ENCODE measurements at regions not wholly inside any gene's neighbourhood (a gene's known extent, or its start where the extent isn't known, plus 50 kb on each side); places are given as distances from the start of the nearest gene placed in this dataset.
"Not testable (repeated sequence)": the region's sequence is repeated elsewhere in the genome, so short reads cannot be mapped to it uniquely, and the experiment has no call there.

DNA sequence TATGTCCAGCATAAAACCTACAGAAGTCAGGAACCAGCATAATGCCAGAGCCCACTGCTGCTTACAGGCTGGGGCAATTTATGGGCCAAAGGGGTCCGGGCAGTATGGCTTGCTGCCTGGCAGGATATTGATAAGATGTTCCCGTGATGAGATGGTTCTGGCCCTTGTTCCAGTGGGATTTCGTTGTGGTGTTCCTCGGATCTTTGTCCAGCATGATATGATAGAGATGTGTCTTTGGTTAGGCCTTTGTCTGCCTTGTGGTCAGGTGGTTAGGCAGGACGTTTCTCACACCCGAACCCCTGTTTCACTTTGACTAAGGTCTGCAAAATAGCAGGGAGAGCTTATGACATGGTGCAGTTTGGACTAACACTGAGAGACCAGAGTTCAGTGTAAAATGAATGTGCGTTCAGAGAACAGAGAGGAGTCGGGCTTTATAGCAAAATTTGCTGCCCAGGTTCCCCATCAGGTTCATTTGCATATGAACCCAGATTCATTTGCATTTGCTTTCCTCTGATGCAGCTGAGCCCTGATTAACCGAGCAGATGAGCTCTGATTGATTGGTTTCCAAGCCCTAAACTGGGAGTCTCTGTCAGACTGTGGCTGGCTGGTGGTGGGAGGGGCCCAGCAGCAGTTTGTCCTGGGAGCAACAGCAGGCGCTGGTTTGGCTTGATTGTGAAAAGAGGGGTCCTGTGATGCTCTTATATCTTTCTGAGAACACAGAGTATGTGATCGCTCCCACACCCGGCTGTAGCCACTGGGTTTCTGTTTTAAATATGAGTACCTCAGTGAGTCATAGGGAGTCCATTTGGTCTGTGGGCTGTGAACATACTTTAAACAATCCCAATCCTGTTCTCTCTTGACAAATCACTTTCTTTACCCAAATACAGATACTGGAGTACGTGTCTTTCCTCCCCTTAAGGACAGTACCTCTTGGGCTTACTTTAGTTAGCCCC is 156.3 kb upstream of the PZP start:
- peak; percentile 95 for DNase-seq

DNA sequence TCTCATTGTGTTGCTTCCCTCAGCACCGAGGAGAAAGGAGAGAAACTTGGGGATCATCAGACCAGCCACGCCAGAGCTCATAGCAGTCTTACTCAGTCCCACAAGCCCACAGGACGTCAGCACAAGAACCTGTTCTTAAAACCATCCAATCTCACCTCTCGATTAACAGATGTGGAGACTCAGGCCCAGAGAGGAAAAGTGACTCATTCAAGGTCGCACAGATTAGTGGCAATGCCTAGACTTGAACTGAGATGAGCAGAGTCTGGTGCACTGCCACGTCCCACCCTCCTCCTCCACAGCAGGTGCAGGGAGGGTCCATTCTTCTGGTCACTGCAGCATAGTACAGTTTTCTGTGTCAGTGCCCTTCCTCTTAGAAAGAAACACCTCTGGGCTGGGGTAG is 154.9 kb upstream of the PZP start:
- peak; percentile 89 for DNase-seq

DNA sequence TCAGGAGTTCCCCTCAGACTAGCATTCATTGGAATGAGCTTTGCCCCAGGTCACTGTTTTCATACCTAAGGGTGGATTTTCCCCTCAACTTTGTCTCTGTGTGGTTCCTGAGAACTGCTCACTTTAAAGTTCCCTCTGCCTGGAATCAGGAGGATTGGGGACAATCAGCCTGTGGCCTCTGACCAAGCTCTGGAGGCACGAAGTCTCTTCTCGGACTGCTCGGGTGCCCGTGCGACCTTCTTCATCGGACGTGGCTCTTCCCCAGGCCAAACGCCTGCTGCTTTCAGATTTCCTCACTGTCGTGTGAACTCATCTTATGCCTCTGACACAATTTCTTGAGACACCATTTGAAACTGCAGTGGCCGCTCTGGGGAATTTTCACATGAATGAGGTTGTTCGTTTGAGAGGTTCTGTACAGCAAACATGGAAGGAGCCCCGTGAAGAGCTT is 153.7 kb upstream of the PZP start:
- DNase-seq, result peak; percentile 47

DNA sequence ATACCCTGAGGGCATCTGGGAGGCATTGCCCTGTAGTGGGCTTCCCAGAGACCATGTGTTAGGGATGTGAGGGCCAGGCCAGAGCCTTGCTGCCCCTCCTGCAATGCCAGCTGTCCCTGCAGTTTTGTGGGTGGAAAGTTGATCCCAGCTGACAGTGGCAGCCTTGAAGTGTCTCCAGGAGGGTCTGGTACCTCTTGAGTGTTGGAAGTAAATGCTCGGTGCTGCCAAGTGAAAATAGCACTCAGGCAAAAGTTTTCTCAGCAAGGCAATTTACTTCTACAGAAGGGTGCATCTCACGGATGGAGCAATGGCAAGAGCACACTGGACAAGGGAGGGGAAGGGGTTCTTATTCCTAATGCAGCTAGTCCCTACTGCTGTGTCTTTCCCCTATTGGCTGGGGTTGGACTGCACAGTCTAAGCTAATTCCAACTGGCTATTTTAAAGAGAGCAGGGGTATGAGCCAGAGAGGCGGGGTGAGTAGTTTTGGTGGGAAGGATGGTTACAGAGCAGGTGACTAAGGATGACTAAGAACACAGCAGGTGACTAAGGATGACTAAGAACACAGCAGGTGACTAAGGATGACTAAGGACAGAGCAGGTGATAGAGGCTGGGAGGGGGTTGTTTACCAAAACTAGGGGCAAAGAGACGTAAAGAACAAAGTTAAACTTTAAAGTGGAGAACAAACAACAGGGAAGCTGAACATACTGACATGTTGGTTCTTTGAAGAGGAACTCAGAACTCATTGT is 146.0 kb upstream of the PZP start:
- peak; percentile 51 for DNase-seq

DNA sequence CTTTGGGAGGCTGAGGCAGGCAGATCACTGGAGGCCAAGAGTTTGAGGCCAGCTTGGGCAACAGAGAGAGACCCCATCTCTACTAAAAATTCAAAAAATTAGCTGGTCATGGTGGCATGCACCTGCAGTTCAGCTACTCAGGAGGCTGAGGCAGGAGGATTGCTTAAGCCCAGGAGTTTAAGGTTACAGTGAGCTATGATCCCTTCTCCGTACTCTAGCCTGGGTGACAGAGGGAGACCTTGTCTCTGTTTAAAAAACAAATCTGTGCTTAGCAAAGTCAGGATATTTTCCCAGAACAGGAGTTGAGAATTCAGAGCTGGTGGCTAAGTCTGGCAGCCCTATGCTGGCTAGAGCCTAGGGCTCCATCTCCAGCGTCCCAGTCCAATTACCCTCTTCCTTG is 142.9 kb upstream of the PZP start:
- DNase-seq, result no peak

DNA sequence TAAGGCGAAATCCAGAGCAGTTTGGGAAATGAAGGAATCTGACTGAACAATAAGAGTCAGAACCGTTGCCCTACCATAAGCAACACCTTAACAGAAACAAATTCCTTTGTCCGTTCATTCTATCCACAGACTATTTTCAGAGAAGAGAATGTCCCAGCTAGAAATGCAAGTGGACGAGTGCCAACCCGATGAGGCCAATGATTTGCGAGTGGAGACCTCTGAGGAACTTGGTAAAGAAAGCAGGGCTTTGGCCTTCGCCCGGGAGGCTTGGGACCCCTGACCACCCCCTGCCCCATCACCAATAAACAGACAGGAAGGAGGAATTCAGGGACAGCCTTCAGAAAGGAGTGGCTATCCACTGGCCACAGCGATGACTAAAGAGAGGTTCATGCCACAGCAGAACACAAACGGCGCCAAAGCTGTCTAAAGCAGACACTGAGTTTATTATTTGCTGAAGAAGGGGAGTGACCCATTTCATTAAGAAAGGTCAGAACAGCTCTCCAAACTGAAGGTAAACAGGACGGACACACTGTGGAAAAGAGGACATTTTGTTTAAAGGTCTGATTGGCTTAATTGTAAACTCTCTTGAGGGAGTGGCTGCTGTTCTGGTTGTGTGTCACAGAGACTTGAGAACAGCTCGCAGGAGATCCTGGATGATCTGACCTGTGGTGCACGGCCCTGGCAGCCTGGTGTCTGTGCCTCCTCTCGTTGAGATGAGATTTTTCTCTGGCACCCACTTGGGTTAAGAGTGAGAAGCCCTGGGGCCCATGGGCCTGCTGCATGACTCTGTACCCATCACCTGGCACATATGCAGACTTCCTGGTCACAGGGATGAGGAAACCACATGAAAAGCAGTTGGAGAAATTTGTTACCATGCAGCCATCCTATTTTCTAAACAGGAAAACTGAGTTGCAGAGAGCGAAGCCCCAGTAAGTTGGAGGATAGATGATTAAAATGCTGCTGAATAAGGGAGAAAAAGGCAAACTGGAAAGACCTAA is 142.0 kb upstream of the PZP start:
- no peak for DNase-seq

DNA sequence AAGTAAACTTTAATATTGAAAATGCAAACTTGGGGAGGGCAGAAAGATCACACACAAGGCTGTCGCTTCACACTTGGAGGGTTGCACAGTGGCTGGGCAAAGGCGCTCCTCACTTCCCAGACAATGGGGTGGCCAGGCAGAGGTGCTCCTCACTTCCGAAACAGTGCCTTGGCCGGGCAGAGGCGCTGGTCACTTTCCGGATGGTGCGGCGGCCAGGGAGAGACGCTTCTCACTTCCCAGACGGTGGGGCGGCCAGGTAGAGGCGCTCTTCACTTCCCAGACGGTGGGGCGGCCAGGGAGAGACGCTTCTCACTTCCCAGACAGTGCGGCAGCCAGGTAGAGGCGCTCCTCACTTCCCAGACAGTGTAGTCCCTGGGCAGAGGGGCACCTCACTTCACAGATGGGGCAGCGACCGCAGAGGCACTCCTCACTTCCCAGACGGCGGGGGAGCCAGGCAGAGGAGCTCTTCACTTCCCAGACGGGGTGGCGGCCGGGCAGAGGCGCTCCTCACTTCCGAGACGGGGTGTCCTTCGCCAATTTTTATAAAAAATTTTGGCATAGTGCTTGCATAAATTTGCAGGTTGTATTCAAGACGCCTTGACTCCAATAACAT is 140.8 kb upstream of the PZP start:
- no peak for DNase-seq

DNA sequence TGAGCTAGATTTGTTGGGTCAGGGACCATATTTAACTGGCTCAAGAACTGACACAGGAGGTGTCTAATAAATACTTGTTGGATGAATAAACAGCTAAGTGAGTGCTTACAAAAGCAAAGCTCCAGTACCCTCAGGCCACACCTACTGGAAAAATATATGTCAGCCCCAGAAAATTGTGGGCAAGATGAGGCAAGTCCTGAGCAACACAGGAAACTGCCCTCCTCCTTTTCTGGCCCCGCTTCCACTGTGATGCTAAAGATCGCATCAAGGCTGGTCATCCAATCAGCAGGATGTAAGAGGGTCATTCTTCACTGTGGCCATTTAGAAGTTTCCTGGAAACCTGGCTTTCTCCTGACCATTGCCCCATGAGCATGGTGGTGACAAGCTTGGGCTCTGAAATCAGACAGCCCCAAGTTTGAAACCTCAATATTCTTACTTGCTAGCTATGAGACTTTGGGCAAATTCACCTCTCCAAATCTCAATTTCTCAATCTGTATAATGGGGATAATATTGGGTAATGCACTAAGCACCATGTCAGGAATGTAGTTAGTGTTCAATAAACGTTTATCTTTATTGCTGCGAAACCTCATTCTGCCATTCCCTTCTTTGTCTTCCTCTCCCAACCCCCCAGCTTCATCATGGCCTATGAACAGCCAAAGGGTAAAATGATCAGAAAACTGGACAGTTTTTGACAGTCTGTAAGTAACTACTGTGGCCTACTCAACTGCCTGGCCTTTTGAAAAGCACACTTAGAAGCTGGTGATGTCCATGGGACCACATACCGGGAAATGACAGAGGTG is 139.3 kb upstream of the PZP start:
- peak; percentile 19 for DNase-seq

DNA sequence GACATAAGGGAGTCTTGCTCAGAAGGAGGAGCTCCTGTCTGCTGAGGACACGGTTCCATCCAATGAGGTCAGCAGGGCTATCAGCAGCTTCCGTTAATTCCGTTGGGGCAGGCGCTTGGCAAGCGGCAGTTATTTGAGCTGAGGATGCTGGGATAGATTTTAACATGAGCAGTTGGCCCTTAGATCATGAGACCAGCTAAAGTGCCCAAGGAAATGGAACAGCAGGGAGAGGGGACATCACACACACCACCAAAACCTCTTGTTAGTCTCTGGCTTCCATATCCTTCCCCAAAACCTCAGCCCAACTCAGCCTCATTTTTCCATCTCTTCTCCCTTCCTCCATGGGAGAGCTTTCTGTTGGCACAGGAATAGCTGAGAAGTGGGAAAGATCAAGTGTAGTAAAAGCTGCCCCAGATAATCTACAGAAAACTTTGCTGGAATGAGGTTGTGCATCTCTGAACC is 138.7 kb upstream of the PZP start:
- no peak for DNase-seq

DNA sequence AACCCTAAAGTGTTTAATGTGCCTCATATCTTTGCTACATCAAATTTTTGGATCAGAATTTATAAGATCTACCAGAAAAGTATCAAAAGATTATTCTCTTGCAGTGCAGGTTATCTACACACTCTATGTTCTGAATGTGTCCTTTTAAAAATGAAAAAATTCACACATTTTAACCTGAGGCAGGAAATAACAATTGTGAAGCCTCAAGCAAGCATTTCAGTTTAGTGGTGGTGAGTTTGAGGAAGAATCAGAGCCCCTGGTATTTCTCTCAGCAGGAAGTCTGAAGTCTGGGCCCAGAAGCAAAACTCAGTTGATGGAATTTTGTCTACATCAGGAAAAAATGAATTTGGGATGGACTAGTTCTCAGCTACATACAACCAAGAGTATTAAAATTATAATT is 137.0 kb upstream of the PZP start:
- DNase-seq, result no peak

DNA sequence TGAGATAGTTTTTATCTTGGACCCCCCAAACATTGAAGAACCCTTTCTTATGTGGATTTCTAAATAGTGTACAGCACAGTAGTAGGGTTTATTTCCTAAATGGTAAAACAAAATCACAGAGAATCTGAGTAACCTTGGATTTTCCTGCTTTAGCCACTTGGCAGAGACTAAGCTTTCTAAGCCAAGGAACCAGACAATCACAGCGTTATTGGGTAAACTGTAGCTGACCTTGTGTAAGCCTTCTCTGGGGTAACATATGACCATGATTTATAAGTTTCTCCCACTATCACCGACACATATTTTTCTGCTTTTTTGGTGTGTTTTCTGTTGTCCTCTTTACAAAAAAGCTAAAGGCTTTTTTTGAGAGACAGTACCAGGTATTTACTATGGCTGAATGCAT is 136.3 kb upstream of the PZP start:
- DNase-seq, result no peak

DNA sequence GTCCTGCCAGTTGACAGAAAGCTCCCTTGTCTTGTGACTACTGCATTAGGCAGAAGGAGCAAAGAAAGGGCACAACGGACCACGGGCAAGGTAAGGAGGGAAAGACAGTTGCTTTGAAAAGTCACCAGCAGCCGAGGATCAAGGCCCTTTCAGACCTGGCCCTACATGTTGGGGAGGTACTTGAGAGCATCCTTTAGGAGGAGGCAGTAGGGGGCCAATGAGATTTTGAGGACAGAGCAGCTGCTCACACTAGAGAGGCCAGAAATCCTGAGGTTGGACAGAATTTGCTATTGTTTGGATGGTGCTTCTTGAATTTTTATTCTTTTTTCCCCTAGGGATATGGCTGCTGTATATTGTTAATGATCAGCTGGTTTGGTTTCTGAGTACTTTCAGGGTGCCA is 135.5 kb upstream of the PZP start:
- no peak for DNase-seq

DNA sequence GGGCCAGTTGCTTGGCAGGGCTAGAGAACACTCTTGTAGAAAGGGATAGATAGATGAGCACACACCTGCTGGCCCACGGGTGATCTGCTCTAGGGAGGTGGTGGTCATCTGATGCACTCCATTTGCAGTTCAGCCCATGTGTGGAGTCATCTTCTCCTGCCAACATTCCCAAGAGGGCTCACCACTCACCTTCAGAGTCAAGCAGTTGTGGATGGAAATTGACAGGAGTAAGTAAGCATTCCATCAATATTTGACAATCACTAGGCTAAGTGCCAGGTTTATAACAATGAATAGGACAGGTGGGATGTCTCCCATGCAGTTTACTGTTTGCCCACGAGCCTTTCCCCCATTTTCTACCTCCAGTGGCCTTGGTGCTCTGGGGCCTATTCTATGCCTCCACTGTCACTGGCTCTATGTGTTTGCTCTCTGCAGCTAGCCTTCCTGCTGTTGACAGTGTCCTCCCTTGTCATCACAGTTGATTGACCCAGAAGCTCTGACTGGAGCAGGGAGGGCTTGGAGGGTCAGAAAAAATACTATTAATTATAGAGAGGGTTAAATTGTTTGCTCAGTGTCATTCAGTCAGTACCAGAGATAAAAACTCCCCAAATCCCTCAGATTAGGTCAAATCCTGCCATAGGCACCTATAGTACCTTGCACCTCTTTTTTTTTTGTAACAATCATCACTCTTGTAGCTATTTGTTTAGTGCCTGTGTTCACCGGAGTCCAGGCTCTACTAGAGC is 134.6 kb upstream of the PZP start:
- DNase-seq, result no peak

DNA sequence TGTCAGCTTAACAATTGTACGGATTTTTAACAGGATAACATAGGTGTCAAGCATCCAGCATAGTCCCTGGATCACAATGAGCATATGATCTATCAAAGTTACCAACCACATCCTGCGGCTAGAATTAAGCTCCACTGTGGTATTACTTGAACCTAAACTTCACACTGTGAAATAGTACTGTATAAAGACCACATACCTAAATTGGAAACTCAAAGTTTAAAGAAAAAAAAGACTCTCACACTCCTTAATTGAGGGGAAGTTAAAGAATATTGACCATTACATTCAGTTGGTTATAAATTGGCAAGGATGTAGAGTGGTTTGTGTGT is 133.0 kb upstream of the PZP start:
- no peak for DNase-seq

DNA sequence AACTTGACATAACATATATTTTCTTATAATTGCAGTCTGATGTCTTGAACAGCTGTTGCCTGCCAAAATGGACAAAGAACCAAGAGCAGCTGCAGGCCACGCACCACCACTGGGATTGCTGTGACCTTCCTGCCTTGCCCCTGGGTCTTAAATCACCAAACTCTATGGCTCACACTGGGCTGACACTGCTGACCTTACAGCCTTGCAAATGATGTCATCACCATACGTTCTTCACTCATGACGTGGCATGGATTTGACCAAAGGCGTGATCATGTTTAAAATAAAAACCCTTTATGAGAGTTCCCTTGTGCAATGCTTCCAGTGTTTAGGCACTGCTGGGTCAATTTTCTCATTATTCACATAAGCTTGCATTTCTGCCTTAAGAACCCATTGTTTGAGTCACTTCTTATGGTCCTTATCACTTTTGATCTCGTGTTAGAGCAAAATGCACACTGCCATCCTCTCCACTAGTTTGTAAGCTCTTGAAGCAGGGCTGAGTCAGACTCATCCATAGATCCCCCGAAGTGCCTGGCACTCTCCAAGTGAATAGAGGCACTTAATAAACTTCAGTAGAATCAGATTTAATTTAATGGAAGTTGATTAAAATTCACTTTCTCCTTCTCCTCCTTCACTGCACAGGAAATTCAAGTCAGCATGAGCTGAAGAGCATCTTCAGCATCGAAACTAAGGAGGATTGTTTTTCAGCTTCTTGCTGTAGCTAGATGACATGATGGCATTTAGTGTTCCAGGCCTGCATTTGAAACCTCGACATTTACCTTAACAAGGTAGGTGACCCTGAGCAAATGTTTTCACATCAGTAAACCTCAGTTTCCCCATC is 132.4 kb upstream of the PZP start:
- DNase-seq, result no peak

DNA sequence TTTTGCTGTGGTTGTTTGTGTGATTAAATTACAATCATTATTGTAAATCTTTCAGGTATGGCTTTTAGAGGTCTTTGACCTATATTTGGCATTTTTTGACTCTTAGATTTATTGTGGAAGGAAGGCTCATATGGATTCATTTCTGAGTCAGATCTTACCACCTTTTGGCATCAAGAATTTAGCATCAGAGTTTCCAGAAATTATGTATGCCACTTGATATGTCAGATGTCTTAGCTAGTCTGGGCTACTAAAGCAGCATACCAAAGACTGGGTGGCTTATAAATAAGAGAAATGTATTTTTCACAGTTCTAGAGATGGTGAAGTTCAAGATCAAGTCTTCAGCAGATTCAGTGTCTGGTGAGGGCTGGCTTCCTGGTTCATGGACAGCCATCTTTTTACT is 129.5 kb upstream of the PZP start:
- peak; percentile 15 for DNase-seq

DNA sequence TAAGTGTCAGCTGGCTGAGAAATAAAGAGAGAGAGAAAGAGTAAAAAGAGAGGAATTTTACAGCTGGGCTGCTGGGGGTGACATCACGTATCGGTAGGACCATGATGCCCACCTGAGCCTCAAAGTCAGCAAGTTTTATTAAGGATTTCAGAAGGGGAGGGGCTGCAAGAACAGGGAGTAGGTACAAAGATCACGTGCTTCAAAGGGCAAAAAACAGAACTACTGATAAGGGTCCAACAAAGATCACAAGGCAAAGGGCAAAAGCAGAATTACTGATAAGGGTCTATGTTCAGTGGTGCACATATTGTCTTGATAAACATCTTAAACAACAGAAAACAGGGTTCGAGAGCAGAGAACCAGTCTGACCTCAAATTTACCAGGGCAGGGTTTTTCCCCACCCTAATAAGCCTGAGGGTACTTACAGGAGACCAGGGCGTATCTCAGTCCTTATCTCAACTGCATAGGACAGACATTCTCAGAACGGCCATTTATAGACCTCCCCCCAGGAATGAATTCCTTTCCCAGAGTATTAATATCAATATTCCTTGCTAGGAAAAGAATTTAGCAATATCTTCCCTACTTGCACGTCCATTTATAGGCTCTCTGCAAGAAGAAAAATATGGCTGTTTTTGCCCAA is 128.3 kb upstream of the PZP start:
- DNase-seq, result not testable (repeated sequence)

DNA sequence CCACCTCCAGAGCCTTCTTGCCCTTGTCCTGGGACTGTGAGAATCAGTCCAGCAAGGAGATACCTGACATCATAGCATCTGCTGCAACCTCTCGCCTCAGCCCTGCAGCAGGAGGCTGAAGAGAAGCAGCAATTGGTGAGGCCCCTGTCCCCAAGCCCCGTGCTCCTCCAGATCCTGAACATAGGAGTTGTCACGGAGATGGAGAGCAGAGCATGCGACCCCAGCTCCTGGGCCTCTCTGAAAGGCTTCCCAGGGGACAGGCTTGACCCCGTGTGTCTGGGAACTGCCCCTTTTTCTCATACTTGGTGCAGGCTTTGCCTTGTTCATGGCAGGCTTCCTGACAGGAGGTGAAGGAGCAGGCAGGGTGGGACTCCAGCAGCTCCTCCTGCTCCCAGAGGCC is 127.7 kb upstream of the PZP start:
- DNase-seq, result no peak

DNA sequence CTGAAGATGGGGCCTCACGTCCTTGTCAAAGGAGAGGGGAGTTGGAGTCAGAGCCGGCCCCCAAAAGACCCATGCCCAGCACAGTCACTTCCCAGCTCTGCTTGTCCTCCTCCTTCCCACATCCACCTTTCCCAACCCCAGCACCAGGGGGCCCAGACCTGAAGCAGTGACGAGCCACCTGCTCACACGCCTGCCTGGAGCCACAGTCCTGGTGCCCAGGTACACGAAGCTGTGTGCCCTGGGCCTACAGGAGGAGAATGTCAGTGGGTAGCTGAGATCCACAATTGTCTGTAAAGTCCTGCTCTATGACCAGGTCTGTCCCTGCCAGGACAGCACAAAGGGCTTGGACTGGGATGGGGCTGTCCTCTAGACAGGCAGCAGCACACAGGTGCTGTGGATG is 126.8 kb upstream of the PZP start:
- no peak for DNase-seq

Measured in activated CD4-positive, alpha-beta T cell treated with anti-CD3 and anti-CD28 coated beads, Interleukin-10, Interleukin-2, amounts not matched to agents 100 ng/mL and 50 ng/mL, durations not matched to agents 16 hours and 8 hours (primary cell).